ENCODE measurements at regions not wholly inside any gene's neighbourhood (a gene's known extent, or its start where the extent isn't known, plus 50 kb on each side); places are given as distances from the start of the nearest gene placed in this dataset.

DNA sequence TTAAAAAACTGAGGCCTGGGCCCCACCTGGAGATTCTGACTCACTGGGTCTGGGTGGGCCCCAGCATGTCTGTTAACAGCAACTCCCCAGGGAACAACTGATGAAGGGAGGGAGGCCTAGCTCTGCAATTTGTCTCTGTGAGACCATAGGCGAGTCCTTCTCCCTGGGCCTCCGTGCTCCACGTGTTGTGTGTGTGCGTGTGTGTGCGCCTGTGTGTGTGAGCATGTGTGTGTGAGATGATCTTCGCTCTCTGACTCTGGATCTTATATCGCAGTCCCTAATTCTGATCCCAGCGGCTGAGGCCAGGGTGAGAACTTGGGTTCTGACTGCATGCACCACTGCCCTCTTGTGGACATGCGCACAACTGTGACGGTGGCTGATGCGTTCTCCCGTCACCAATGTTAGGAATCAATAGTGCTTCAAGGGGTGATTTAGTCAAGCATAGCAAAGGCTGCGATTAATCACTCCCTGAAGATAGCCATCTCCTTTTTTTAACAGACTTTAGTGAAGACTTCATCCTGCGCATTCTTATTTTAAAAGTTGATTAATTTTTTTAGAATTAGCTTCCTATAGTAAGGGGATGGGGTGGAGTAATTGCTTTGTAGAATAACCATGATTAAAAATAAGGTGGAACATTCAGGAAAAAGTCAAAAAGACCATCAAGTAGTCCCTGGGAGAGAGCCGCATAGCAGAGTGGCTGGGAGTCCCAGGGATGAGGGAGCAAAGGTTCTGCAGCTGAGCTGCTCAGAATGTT is 62.4 kb upstream of the USP24 start (continued):
- TF ChIP-seq ZNF224 (CRISPR knock-in tag; IDR thresholded peaks at IDR 0.05) = no peak
- no peak for TF ChIP-seq U2AF1 (optimal IDR thresholded peaks at IDR 0.05; ENCODE audit: low read depth, low read length)
- TF ChIP-seq TFAP4 (IDR thresholded peaks at IDR 0.05; ENCODE audit: borderline replicate concordance, low read depth) = no peak
- no peak for TF ChIP-seq DZIP1 (CRISPR knock-in tag; IDR thresholded peaks at IDR 0.05)
- no peak for TF ChIP-seq PRMT3 (CRISPR knock-in tag; IDR thresholded peaks at IDR 0.05; ENCODE audit: borderline replicate concordance, low read depth)
- no peak for TF ChIP-seq MEF2D (CRISPR knock-in tag; IDR thresholded peaks at IDR 0.05)
- TF ChIP-seq ZNF34 (CRISPR knock-in tag; IDR thresholded peaks at IDR 0.05; ENCODE audit: borderline replicate concordance) = no peak
- no peak for TF ChIP-seq ZNF460 (CRISPR knock-in tag; IDR thresholded peaks at IDR 0.05; ENCODE audit: borderline replicate concordance)
- TF ChIP-seq ZNF574 (CRISPR knock-in tag; IDR thresholded peaks at IDR 0.05) = no peak
- TF ChIP-seq KDM1A (CRISPR knock-in tag; IDR thresholded peaks at IDR 0.05) = no peak
- no peak; the same call in 1 of the 2 replicates for TF ChIP-seq ZNF619 (CRISPR knock-in tag; IDR thresholded peaks at IDR 0.05)
- no peak for TF ChIP-seq ZNF781 (CRISPR knock-in tag; IDR thresholded peaks at IDR 0.05; ENCODE audit: borderline replicate concordance, not compliant biosample characterization)
- TF ChIP-seq TEAD2 (CRISPR knock-in tag; IDR thresholded peaks at IDR 0.05) = no peak
- TF ChIP-seq ATF5 (CRISPR knock-in tag; IDR thresholded peaks at IDR 0.05; ENCODE audit: low read depth) = no peak
- TF ChIP-seq, protein P1, sequence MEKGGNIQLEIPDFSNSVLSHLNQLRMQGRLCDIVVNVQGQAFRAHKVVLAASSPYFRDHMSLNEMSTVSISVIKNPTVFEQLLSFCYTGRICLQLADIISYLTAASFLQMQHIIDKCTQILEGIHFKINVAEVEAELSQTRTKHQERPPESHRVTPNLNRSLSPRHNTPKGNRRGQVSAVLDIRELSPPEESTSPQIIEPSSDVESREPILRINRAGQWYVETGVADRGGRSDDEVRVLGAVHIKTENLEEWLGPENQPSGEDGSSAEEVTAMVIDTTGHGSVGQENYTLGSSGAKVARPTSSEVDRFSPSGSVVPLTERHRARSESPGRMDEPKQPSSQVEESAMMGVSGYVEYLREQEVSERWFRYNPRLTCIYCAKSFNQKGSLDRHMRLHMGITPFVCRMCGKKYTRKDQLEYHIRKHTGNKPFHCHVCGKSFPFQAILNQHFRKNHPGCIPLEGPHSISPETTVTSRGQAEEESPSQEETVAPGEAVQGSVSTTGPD (CRISPR knock-in tag; IDR thresholded peaks at IDR 0.05) = no peak
- TF ChIP-seq ZNF207 (IDR thresholded peaks at IDR 0.05; ENCODE audit: borderline replicate concordance) = no peak
- TF ChIP-seq NCOA2 (CRISPR knock-in tag; IDR thresholded peaks at IDR 0.05) = no peak
- TF ChIP-seq FLYWCH1 (CRISPR knock-in tag; IDR thresholded peaks at IDR 0.05) = no peak
- TF ChIP-seq, protein P2, sequence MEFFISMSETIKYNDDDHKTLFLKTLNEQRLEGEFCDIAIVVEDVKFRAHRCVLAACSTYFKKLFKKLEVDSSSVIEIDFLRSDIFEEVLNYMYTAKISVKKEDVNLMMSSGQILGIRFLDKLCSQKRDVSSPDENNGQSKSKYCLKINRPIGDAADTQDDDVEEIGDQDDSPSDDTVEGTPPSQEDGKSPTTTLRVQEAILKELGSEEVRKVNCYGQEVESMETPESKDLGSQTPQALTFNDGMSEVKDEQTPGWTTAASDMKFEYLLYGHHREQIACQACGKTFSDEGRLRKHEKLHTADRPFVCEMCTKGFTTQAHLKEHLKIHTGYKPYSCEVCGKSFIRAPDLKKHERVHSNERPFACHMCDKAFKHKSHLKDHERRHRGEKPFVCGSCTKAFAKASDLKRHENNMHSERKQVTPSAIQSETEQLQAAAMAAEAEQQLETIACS (CRISPR knock-in tag; IDR thresholded peaks at IDR 0.05) = no peak
- no peak for TF ChIP-seq GTF3A (CRISPR knock-in tag; conservative IDR thresholded peaks at IDR 0.05)
- TF ChIP-seq CBX1 (IDR thresholded peaks at IDR 0.05; ENCODE audit: low read depth) = no peak
